Uterus (tissue), 2 donors: ENCODE measurements at regions not wholly inside any gene's neighbourhood (a gene's known extent, or its start where the extent isn't known, plus 50 kb on each side); places are given as distances from the start of the nearest gene placed in this dataset.

Source experiments
- CTCF ChIP-seq, 4 experiments: fragments of 200-600 bp in 2 of 4; fragments of 450-650 bp in 2 of 4; sonication (generic) in 2 of 4; IDR thresholded peaks; one replicate each; pipeline ENCODE4 v1.5.1; 2016 to 2019; ENCODE audit warnings: antibody characterized with exemption in 4 of 4, mild to moderate bottlenecking in 2 of 4, moderate library complexity in 1 of 4
- POLR2A ChIP-seq, 2 donors: fragments of 450-650 bp; IDR thresholded peaks; one replicate each; pipeline ENCODE4 v1.6.1; 2016; ENCODE audit warnings: antibody characterized with exemption in 2 of 2, mild to moderate bottlenecking in 1 of 2, moderate library complexity in 1 of 2

GRCh38 chr16:22692916-22693637 is 120.9 kb upstream of the HS3ST2 start:
- no peak for TF ChIP-seq CTCF (IDR thresholded peaks at IDR 0.05)
- TF ChIP-seq POLR2A (IDR thresholded peaks at IDR 0.05), result no peak
